BE2C (cell line): ENCODE measurements at regions not wholly inside any gene's neighbourhood (a gene's known extent, or its start where the extent isn't known, plus 50 kb on each side); places are given as distances from the start of the nearest gene placed in this dataset.

Experiments used
- DNase-seq: peaks from one replicate; pipeline ENCODE4 v3.0.0-alpha.2; 2020
- H3K27me3 ChIP-seq: fragments of 250-450 bp; sonication (Bioruptor Pico); 2 replicates; pipeline ENCODE4 v1.5.1; 2020; ENCODE audit warnings: mild to moderate bottlenecking
- H3K36me3 ChIP-seq: fragments of 250-450 bp; sonication (Bioruptor Pico); 2 replicates; pipeline ENCODE4 v1.5.1; 2020; ENCODE audit warnings: mild to moderate bottlenecking
- H3K4me1 ChIP-seq: fragments of 250-450 bp; sonication (Bioruptor Pico); 2 replicates; pipeline ENCODE4 v1.5.1; 2020
- H3K4me3 ChIP-seq: 2 replicates; pipeline ENCODE4 v1.5.1; 2011; ENCODE audit warnings: low read depth, low read length
- H3K9me3 ChIP-seq: fragments of 250-450 bp; sonication (Bioruptor Pico); 2 replicates; pipeline ENCODE4 v1.5.1; 2020
- CTCF ChIP-seq: IDR thresholded peaks from 2 replicates; pipeline ENCODE4 v1.5.1; 2012; ENCODE audit warnings: mild to moderate bottlenecking, low read depth, low read length

- H3K9me3 ChIP-seq, result no peaks in the 10 kb centered on the region; the same call in 1 of the 2 replicates
- no peaks in the 10 kb centered on the region for H3K36me3 ChIP-seq
- peaks cover 3% of the 10 kb centered on the region; the same call in 1 of the 2 replicates for H3K27me3 ChIP-seq
- no peaks in the 10 kb centered on the region for H3K4me1 ChIP-seq
- no peak overlapping the region for H3K4me3 ChIP-seq
- no peak for TF ChIP-seq CTCF
- no peak for DNase-seq
Measured at GRCh38 chr15:57875347-57875746, 168.8 kb downstream of the POLR2M start.

- Histone ChIP-seq H3K4me1 (no peaks in the 10 kb centered on the region), H3K4me3 (no peak overlapping the region), H3K9me3 (no peaks in the 10 kb centered on the region; the same call in 1 of the 2 replicates), H3K27me3 (no peaks in the 10 kb centered on the region), H3K36me3 (no peaks in the 10 kb centered on the region)
- no peak for TF ChIP-seq CTCF
- no peak for DNase-seq
Measured at GRCh38 chr15:57878573-57878972, 172.1 kb downstream of the POLR2M start.

- H3K4me3 ChIP-seq, result no peak overlapping the region
- H3K36me3 ChIP-seq, result no peaks in the 10 kb centered on the region
- no peaks in the 10 kb centered on the region for H3K27me3 ChIP-seq
- H3K4me1 ChIP-seq, result no peaks in the 10 kb centered on the region
- no peak for DNase-seq
- no peaks in the 10 kb centered on the region for H3K9me3 ChIP-seq
- TF ChIP-seq CTCF, result no peak
Measured at GRCh38 chr15:57881361-57881760, 174.8 kb downstream of the POLR2M start.

- H3K4me1 ChIP-seq, result no peaks in the 10 kb centered on the region
- H3K9me3 ChIP-seq, result no peaks in the 10 kb centered on the region
- no peaks in the 10 kb centered on the region for H3K36me3 ChIP-seq
- no peak for DNase-seq
- TF ChIP-seq CTCF, result no peak
- H3K4me3 ChIP-seq, result no peak overlapping the region
- H3K27me3 ChIP-seq, result no peaks in the 10 kb centered on the region
Measured at GRCh38 chr15:57881972-57882371, 175.5 kb downstream of the POLR2M start.

GRCh38 chr15:57883701-57884100, 177.2 kb downstream of the POLR2M start:
- DNase-seq, result no peak
- Histone ChIP-seq H3K36me3 (no peaks in the 10 kb centered on the region), H3K9me3 (no peaks in the 10 kb centered on the region), H3K4me3 (no peak overlapping the region), H3K4me1 (no peaks in the 10 kb centered on the region), H3K27me3 (no peaks in the 10 kb centered on the region)
- no peak for TF ChIP-seq CTCF

- H3K36me3 ChIP-seq, result no peaks in the 10 kb centered on the region
- H3K4me3 ChIP-seq, result no peak overlapping the region
- H3K9me3 ChIP-seq, result no peaks in the 10 kb centered on the region
- DNase-seq, result no peak
- no peak for TF ChIP-seq CTCF
- H3K27me3 ChIP-seq, result no peaks in the 10 kb centered on the region
- no peaks in the 10 kb centered on the region for H3K4me1 ChIP-seq
Measured at GRCh38 chr15:57884936-57885335, 178.4 kb downstream of the POLR2M start.
